CD4-positive, alpha-beta T cell treated with Interleukin-21 for 1 hour (primary cell): ENCODE measurements at regions not wholly inside any gene's neighbourhood (a gene's known extent, or its start where the extent isn't known, plus 50 kb on each side); places are given as distances from the start of the nearest gene placed in this dataset.
A peak's percentile ranks its signal among the peaks of the same experiment; 100 is the strongest.

Experiments used
- DNase-seq: peaks from one replicate; pipeline ENCODE4 v3.0.0-alpha.2; 2020

GRCh38 chr11:64457416-64458010 lies 98.2 kb upstream of the SLC22A11 start:
- no peak for DNase-seq

- DNase-seq = no peak
Measured at GRCh38 chr11:64458997-64459396, 96.7 kb upstream of the SLC22A11 start.

GRCh38 chr11:64459609-64460008 lies 96.1 kb upstream of the SLC22A11 start:
- DNase-seq = no peak

GRCh38 chr11:64461081-64461480 lies 94.7 kb upstream of the SLC22A11 start:
- DNase-seq = no peak

- DNase-seq = no peak
Measured at GRCh38 chr11:64466115-64466718, 89.5 kb upstream of the SLC22A11 start.

GRCh38 chr11:64469288-64469687 lies 86.5 kb upstream of the SLC22A11 start:
- DNase-seq = no peak

GRCh38 chr11:64472593-64473455 lies 82.9 kb upstream of the SLC22A11 start:
- no peak for DNase-seq

GRCh38 chr11:64474680-64475079 lies 81.1 kb upstream of the SLC22A11 start:
- DNase-seq = no peak

- no peak for DNase-seq
Measured at GRCh38 chr11:64475145-64475544, 80.6 kb upstream of the SLC22A11 start.

- no peak for DNase-seq
Measured at GRCh38 chr11:64476881-64477280, 78.9 kb upstream of the SLC22A11 start.

- no peak for DNase-seq
Measured at GRCh38 chr11:64477675-64478074, 78.1 kb upstream of the SLC22A11 start.

- DNase-seq = no peak
Measured at GRCh38 chr11:64482588-64482987, 73.2 kb upstream of the SLC22A11 start.

GRCh38 chr11:64484191-64485022 lies 71.3 kb upstream of the SLC22A11 start:
- DNase-seq = no peak

- no peak for DNase-seq
Measured at GRCh38 chr11:64485074-64485473, 70.7 kb upstream of the SLC22A11 start.

GRCh38 chr11:64489831-64490441 lies 65.8 kb upstream of the SLC22A11 start:
- peak; percentile 31 for DNase-seq

- no peak for DNase-seq
Measured at GRCh38 chr11:64490562-64491216, 65.1 kb upstream of the SLC22A11 start.

- no peak for DNase-seq
Measured at GRCh38 chr11:64492561-64492960, 63.2 kb upstream of the SLC22A11 start.

- DNase-seq = no peak
Measured at GRCh38 chr11:64498136-64498535, 57.6 kb upstream of the SLC22A11 start.

- DNase-seq = no peak
Measured at GRCh38 chr11:64499261-64500004, 56.3 kb upstream of the SLC22A11 start.

GRCh38 chr11:64500176-64501013 lies 55.3 kb upstream of the SLC22A11 start:
- no peak for DNase-seq
